HG02884 (cell line): ENCODE measurements at regions not wholly inside any gene's neighbourhood (a gene's known extent, or its start where the extent isn't known, plus 50 kb on each side); places are given as distances from the start of the nearest gene placed in this dataset.
"Not testable (repeated sequence)": the region's sequence is repeated elsewhere in the genome, so short reads cannot be mapped to it uniquely, and the experiment has no call there.

Source experiments
- ATAC-seq: cut with Tn5 transposase; IDR thresholded peaks from one replicate; pipeline ENCODE4 v1.9.1; 2021; ENCODE audit warnings: mild to moderate bottlenecking, moderate library complexity; ENCODE audit not compliant: unreplicated experiment

- peak; percentile 94 for ATAC-seq
These were observed 86.8 kb downstream of the FAM72B start for GRCh38 chr1:121097127-121097866.

GRCh38 chr1:121097867-121098215, 86.3 kb downstream of the FAM72B start:
- peak; percentile 15 for ATAC-seq

DNA sequence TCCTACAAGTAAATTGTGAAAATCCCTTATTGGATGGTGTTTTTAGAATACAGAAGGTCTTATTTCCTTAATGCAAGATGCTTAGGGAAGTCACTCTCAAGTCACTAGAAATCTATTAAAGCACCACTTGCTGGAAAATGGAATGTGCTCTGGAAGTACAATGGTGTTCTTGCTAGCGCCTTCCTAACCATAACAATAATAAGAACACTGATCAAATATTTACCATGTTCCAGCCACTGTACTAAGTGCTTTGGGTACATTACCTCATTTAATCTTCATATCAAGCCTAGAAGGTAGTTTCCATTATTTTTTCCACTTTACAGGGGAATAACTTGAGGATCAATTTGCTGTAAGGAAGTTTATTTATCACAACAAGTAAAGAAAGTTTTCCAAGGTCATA, 75.1 kb downstream of the FAM72B start:
- not testable (repeated sequence) for ATAC-seq

DNA sequence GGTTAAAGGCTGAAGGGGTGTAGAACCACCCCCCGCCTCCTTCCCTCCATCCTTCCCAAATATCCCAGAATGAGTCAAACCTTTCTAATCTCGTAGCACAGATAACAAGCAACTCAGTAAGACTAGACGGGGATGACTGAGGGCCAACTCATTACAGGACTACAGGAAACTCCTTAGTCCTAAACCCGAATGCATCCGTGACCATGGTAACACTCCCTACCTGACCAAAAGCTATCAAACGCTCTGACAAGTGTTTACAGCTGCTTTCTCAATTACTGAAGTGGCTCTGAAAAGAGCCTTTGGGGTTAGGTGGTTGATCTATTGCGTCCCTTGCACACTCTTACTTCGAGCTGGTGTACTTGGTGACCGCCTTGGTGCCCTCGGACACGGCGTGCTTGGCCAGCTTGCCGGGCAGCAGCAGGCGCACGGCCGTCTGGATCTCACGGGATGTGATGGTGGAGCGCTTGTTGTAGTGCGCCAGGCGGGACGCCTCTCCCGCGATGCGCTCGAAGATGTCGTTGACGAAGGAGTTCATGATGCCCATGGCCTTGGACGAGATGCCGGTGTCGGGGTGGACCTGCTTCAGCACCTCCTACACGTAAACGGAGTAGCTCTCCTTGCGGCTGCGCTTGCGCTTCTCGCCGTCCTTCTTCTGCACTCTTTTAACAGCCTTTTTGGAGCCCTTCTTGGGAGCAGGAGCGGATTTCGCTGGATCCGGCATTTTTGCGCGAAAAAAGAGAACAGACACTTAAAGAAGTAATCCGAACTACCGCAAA, 67.4 kb downstream of the FAM72B start:
- ATAC-seq = not testable (repeated sequence)

GRCh38 chr1:121117298-121117611, 66.9 kb downstream of the FAM72B start:
- not testable (repeated sequence) for ATAC-seq

DNA sequence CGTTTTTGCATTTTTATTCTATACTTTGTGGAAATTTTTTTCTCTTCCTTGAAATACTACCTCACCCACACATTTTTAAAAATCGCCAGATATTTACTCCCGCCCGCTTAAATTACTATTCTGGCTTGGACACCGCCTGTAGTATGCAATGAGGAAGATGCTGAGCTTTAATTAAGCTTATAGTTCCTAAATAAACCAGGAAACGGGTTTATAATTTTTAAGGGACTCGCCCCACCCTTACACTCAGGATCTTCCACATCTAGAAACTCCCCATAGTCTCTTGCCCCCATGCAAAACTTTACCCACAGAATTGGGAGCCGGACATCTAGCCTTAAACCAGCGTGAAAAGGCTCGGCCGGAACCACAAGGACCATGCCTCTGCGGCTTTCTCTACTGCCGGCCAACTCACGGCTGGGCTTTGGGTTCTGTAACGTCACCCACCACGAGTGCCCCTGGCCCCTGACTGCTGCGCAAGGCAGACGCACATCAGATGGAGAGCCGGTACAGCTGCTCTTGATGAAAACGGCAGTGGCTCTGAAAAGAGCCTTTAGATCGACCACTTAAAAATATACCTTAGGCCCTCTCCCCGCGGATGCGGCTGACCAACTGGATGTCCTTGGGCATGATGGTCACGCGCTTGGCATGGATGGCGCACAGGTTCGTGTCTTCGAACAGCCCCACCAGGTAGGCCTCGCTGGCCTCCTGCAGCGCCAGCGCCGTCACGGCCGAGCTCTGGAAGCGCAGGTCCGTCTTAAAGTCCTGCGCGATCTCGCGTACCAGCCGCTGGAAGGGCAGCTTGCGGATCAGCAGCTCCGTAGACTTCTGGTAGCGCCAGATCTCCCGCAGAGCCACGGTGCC, 66.3 kb downstream of the FAM72B start:
- not testable (repeated sequence) for ATAC-seq
